ENCODE measurements at regions not wholly inside any gene's neighbourhood (a gene's known extent, or its start where the extent isn't known, plus 50 kb on each side); places are given as distances from the start of the nearest gene placed in this dataset.

GRCh38 chr20:50323209-50323608 is 132.6 kb downstream of the CEBPB start:
- TF ChIP-seq POLR2A (IDR thresholded peaks at IDR 0.05; ENCODE audit: low read length) = no peak
- no peak for TF ChIP-seq GATA1 (IDR thresholded peaks at IDR 0.05; ENCODE audit: low read depth, low read length)
